OCI-LY1 (cell line): ENCODE measurements at regions not wholly inside any gene's neighbourhood (a gene's known extent, or its start where the extent isn't known, plus 50 kb on each side); places are given as distances from the start of the nearest gene placed in this dataset.
"Not testable (repeated sequence)": the region's sequence is repeated elsewhere in the genome, so short reads cannot be mapped to it uniquely, and the experiment has no call there.

ENCODE experiments used
- EZH2 ChIP-seq: fragments of 200-600 bp; sonication (generic), shearing (Covaris generic); IDR thresholded peaks from 2 replicates; pipeline ENCODE4 v1.8.0; 2017; ENCODE audit warnings: borderline replicate concordance, mixed run types, mild to moderate bottlenecking, antibody characterized with exemption, low read length, moderate library complexity, mixed read lengths
- TF ChIP-seq, protein P1 (sequence below): fragments of 200-600 bp; sonication (generic), shearing (Covaris generic); IDR thresholded peaks from 2 replicates; pipeline ENCODE4 v1.5.1; 2017; ENCODE audit warnings: mild to moderate bottlenecking, antibody characterized with exemption, low read length, moderate library complexity, mixed read lengths

DNA sequence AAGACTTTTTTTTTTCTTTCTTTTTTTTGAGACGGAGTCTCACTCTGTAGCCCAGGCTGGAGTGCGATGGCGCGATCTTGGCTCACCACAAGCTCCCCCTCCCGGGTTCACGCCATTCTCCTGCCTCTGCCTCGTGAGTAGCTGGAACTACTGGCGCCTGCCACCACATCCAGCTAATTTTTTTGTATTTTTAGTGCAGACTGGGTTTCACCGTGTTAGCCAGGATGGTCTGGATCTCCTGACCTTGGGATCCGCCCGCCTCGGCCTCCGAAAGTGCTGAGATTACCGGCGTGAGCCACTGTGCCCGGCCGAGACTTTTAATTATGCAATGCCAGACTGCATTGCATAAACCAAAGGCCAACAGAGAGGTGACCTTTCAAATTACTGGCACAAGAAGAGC, 62.6 kb upstream of the GOLGA8Q start:
- TF ChIP-seq, protein P1, sequence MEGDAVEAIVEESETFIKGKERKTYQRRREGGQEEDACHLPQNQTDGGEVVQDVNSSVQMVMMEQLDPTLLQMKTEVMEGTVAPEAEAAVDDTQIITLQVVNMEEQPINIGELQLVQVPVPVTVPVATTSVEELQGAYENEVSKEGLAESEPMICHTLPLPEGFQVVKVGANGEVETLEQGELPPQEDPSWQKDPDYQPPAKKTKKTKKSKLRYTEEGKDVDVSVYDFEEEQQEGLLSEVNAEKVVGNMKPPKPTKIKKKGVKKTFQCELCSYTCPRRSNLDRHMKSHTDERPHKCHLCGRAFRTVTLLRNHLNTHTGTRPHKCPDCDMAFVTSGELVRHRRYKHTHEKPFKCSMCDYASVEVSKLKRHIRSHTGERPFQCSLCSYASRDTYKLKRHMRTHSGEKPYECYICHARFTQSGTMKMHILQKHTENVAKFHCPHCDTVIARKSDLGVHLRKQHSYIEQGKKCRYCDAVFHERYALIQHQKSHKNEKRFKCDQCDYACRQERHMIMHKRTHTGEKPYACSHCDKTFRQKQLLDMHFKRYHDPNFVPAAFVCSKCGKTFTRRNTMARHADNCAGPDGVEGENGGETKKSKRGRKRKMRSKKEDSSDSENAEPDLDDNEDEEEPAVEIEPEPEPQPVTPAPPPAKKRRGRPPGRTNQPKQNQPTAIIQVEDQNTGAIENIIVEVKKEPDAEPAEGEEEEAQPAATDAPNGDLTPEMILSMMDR, result not testable (repeated sequence)
- not testable (repeated sequence) for TF ChIP-seq EZH2
